ENCODE measurements at regions not wholly inside any gene's neighbourhood (a gene's known extent, or its start where the extent isn't known, plus 50 kb on each side); places are given as distances from the start of the nearest gene placed in this dataset.

GRCh38 chr5:121171834-121172233 lies 679.8 kb upstream of the FTMT start:
- TF ChIP-seq CTCF (IDR thresholded peaks at IDR 0.05; ENCODE audit: extremely low read depth, low read depth, low read length), result no peak
- H3K27ac ChIP-seq (ENCODE audit: low read depth, low read length), result no peak overlapping the region
- no peak for DNase-seq (ENCODE audit: insufficient read length, low spot score, missing footprints)
- H2AFZ ChIP-seq (ENCODE audit: low read length), result peak overlapping the region; percentile 25
- H3K4me2 ChIP-seq (ENCODE audit: insufficient read depth, low read length), result no peak overlapping the region
- H3K4me3 ChIP-seq (ENCODE audit: insufficient read depth, low read length), result no peak overlapping the region
- no peaks in the 10 kb centered on the region for H3K79me2 ChIP-seq (ENCODE audit: insufficient read depth, low read length)
- H4K20me1 ChIP-seq (ENCODE audit: insufficient read depth, low read length), result no peaks in the 10 kb centered on the region
- H3K27me3 ChIP-seq (ENCODE audit: insufficient read depth, low read length), result no peaks in the 10 kb centered on the region
- H3K9me3 ChIP-seq (ENCODE audit: low read depth, low read length), result no peaks in the 10 kb centered on the region
- no peaks in the 10 kb centered on the region for H3K4me1 ChIP-seq (ENCODE audit: insufficient read depth, low read length)
- no peaks in the 10 kb centered on the region for H3K36me3 ChIP-seq (ENCODE audit: insufficient read depth, low read length)

GRCh38 chr5:121174351-121174750 lies 677.3 kb upstream of the FTMT start:
- DNase-seq (ENCODE audit: insufficient read length, low spot score, missing footprints), result no peak
- Histone ChIP-seq H3K4me2 (ENCODE audit: insufficient read depth, low read length) (no peak overlapping the region), H2AFZ (ENCODE audit: low read length) (no peak overlapping the region)

GRCh38 chr5:121175986-121176385 lies 675.7 kb upstream of the FTMT start:
- Histone ChIP-seq H2AFZ (ENCODE audit: low read length) (no peak overlapping the region), H3K4me2 (ENCODE audit: insufficient read depth, low read length) (no peak overlapping the region), H4K20me1 (ENCODE audit: insufficient read depth, low read length) (no peaks in the 10 kb centered on the region), H3K27me3 (ENCODE audit: insufficient read depth, low read length) (no peaks in the 10 kb centered on the region), H3K79me2 (ENCODE audit: insufficient read depth, low read length) (no peaks in the 10 kb centered on the region), H3K9me3 (ENCODE audit: low read depth, low read length) (no peaks in the 10 kb centered on the region), H3K36me3 (ENCODE audit: insufficient read depth, low read length) (no peaks in the 10 kb centered on the region), H3K4me3 (ENCODE audit: insufficient read depth, low read length) (no peak overlapping the region), H3K27ac (ENCODE audit: low read depth, low read length) (no peak overlapping the region), H3K4me1 (ENCODE audit: insufficient read depth, low read length) (no peaks in the 10 kb centered on the region)
- no peak for TF ChIP-seq CTCF (IDR thresholded peaks at IDR 0.05; ENCODE audit: extremely low read depth, low read depth, low read length)
- no peak for DNase-seq (ENCODE audit: insufficient read length, low spot score, missing footprints)

More at GRCh38 chr5:121174351-121174750, 677.3 kb upstream of the FTMT start:
- Histone ChIP-seq H3K27me3 (ENCODE audit: insufficient read depth, low read length) (no peaks in the 10 kb centered on the region), H3K4me1 (ENCODE audit: insufficient read depth, low read length) (no peaks in the 10 kb centered on the region), H3K4me3 (ENCODE audit: insufficient read depth, low read length) (no peak overlapping the region), H3K9me3 (ENCODE audit: low read depth, low read length) (no peaks in the 10 kb centered on the region), H3K79me2 (ENCODE audit: insufficient read depth, low read length) (no peaks in the 10 kb centered on the region), H3K27ac (ENCODE audit: low read depth, low read length) (no peak overlapping the region), H3K36me3 (ENCODE audit: insufficient read depth, low read length) (no peaks in the 10 kb centered on the region), H4K20me1 (ENCODE audit: insufficient read depth, low read length) (no peaks in the 10 kb centered on the region)
- no peak for TF ChIP-seq CTCF (IDR thresholded peaks at IDR 0.05; ENCODE audit: extremely low read depth, low read depth, low read length)

- no peak overlapping the region for H2AFZ ChIP-seq (ENCODE audit: low read length)
- no peak overlapping the region for H3K27ac ChIP-seq (ENCODE audit: low read depth, low read length)
- no peak overlapping the region for H3K4me3 ChIP-seq (ENCODE audit: insufficient read depth, low read length)
- H3K79me2 ChIP-seq (ENCODE audit: insufficient read depth, low read length), result no peaks in the 10 kb centered on the region
- no peak for DNase-seq (ENCODE audit: insufficient read length, low spot score, missing footprints)
- H4K20me1 ChIP-seq (ENCODE audit: insufficient read depth, low read length), result no peaks in the 10 kb centered on the region
- no peak overlapping the region for H3K4me2 ChIP-seq (ENCODE audit: insufficient read depth, low read length)
- no peaks in the 10 kb centered on the region for H3K27me3 ChIP-seq (ENCODE audit: insufficient read depth, low read length)
- H3K9me3 ChIP-seq (ENCODE audit: low read depth, low read length), result no peaks in the 10 kb centered on the region
- TF ChIP-seq CTCF (IDR thresholded peaks at IDR 0.05; ENCODE audit: extremely low read depth, low read depth, low read length), result no peak
- H3K4me1 ChIP-seq (ENCODE audit: insufficient read depth, low read length), result no peaks in the 10 kb centered on the region
- H3K36me3 ChIP-seq (ENCODE audit: insufficient read depth, low read length), result no peaks in the 10 kb centered on the region
Observed at GRCh38 chr5:121182788-121183490, 668.7 kb upstream of the FTMT start.

Measured in osteoblast (primary cell).